Heart left ventricle (tissue), 16 donors: ENCODE measurements at regions not wholly inside any gene's neighbourhood (a gene's known extent, or its start where the extent isn't known, plus 50 kb on each side); places are given as distances from the start of the nearest gene placed in this dataset.

Experiments used
- ATAC-seq, 4 donors: fragments of 200-7000 bp; cut with Tn5 transposase; one replicate each; pipeline ENCODE4 v1.9.1; 2020 to 2022; ENCODE audit warnings: moderate library complexity in 4 of 4, mild to moderate bottlenecking in 3 of 4, moderate number of reproducible peaks in 1 of 4
- DNase-seq, 5 donors: peaks; one replicate each; pipeline ENCODE4 v3.0.0-alpha.2; 2020
- H3K27ac ChIP-seq, 12 donors: fragments of 200-600 bp; sonication (generic) in 4 of 12; one replicate each; pipeline versions ENCODE4 v1.5.0 to v1.8.0; 2016 to 2022; ENCODE audit warnings: mild to moderate bottlenecking in 2 of 12
- H3K27me3 ChIP-seq, 9 donors: fragments of 200-600 bp; sonication (generic) in 2 of 9; one replicate each; pipeline versions ENCODE4 v1.5.1 to v1.8.0; 2016 to 2022; ENCODE audit warnings: mild to moderate bottlenecking in 3 of 9
- H3K36me3 ChIP-seq, 9 donors: fragments of 200-600 bp; sonication (generic) in 2 of 9; one replicate each; pipeline versions ENCODE4 v1.5.0 to v1.8.0; 2018 to 2022; ENCODE audit warnings: mild to moderate bottlenecking in 2 of 9
- H3K4me1 ChIP-seq, 12 donors: fragments of 200-600 bp; sonication (generic) in 4 of 12; one replicate each; pipeline versions ENCODE4 v1.5.0 to v1.8.0; 2016 to 2022; ENCODE audit warnings: mild to moderate bottlenecking in 3 of 12
- H3K4me3 ChIP-seq, 12 donors: fragments of 200-600 bp; sonication (generic) in 4 of 12; one replicate each; pipeline versions ENCODE4 v1.5.0 to v1.8.0; 2017 to 2022; ENCODE audit warnings: mild to moderate bottlenecking in 9 of 12, moderate library complexity in 4 of 12
- H3K9me3 ChIP-seq, 12 donors: fragments of 200-600 bp; sonication (generic) in 4 of 12; one replicate each; pipeline versions ENCODE4 v1.5.0 to v1.8.0; 2016 to 2022; ENCODE audit warnings: mild to moderate bottlenecking in 1 of 12
- CTCF ChIP-seq, 12 donors: fragments of 200-600 bp; sonication (generic) in 4 of 12; IDR thresholded peaks; one replicate each; pipeline versions ENCODE4 v1.5.0 to v1.8.0; 2018 to 2022; ENCODE audit warnings: antibody characterized with exemption in 12 of 12, mild to moderate bottlenecking in 5 of 12
- POLR2A ChIP-seq, 2 donors: fragments of 450-650 bp; IDR thresholded peaks; one replicate each; pipeline ENCODE4 v1.6.1; 2017; ENCODE audit warnings: antibody characterized with exemption in 2 of 2, mild to moderate bottlenecking in 2 of 2, moderate library complexity in 2 of 2
- WGBS, 4 donors: extraction: QIAGEN DNeasy Blood & Tissue Kit in 2 of 4; methylation state at CpG; one replicate each; pipeline versions ENCODE4 v1.1.5 to v1.1.7; 2013 to 2018; 5-methylcytosine and 5-hydroxymethylcytosine counted together
- intact Hi-C, 10 donors: fragments of 100-400 bp; cut with DNase I; formaldehyde crosslinking; loops; one replicate each; pipeline versions ENCODE4 v1.11.1 to v1.14.2; 2022
- donor health status: ischemic (EF 13 %, LVEDD 7.1; RV severe dilation, severe dysfunction).
- donor health status: healthy with polysubstance abuse.
- donor health status: DM: no; HTN: yes; CAD: no.
- donor health status: DM: no; HTN: no; CAD: no.
- donor health status: ischemic (EF 25% LVEDD 6.9; RV normal size, moderate dysfunction).
- donor health status: ischemic (EF 25% LVEDD 5.7; RV mildly dilated, moderate dysfunction).
- donor health status: healthy.
- donor health status: DM: yes; HTN: yes; CAD: no.
- donor health status: ischemic (EF 35%, LVEDD 5.7; RV mildly dilated, moderate dysfunction).
- donor health status: nonischemic (EF 11% LVEDD 7.7; RV severe dilation, severe dysfunction).
- donor health status: DM: yes; HTN: yes; CAD: no.
- donor health status: PGD.
- donor health status: ischemic (EF 29% LVEDD 5.4; RV normal size, mild dysfunction).
- donor health status: nonischemic (EF 23%, LVEDD 6.1; RV moderate dilation, normal function).

- no peak for TF ChIP-seq POLR2A (IDR thresholded peaks at IDR 0.05)
- TF ChIP-seq CTCF (IDR thresholded peaks at IDR 0.05), result no peak
- DNase-seq (no peak), ATAC-seq (no peak)
- WGBS, 4 donors, result 72 to 82% (median 76%) methylated on average over 2 of the region's 2 CpGs
- intact Hi-C loops, result no loop called here
- Histone ChIP-seq H3K4me3 (no peak overlapping the region), H3K27ac (no peak overlapping the region), H3K4me1 (no peaks in the 10 kb centered on the region), H3K27me3 (no peaks in the 10 kb centered on the region), H3K9me3 (peaks cover 0 to 8% (median 0%) of the 10 kb centered on the region in 12 donors), H3K36me3 (no peaks in the 10 kb centered on the region)
Observed at GRCh38 chr1:104574620-104575019, 824.9 kb downstream of the AMY1C start.

- no peaks in the 10 kb centered on the region for H3K4me1 ChIP-seq
- H3K9me3 ChIP-seq, result peaks cover 0 to 9% (median 0%) of the 10 kb centered on the region in 12 donors
- intact Hi-C loops, result no loop called here
- H3K27ac ChIP-seq, result no peak overlapping the region
- no peak for DNase-seq
- no peak for TF ChIP-seq CTCF (IDR thresholded peaks at IDR 0.05)
- no peak for TF ChIP-seq POLR2A (IDR thresholded peaks at IDR 0.05)
- 77 to 88% (median 81%) methylated on average over 3 of the region's 3 CpGs for WGBS, 4 donors
- ATAC-seq, result no peak
- H3K36me3 ChIP-seq, result no peaks in the 10 kb centered on the region
- H3K27me3 ChIP-seq, result no peaks in the 10 kb centered on the region
- H3K4me3 ChIP-seq, result no peak overlapping the region
Observed at GRCh38 chr1:104592926-104593325, 843.2 kb downstream of the AMY1C start.

- DNase-seq, result no peak
- H3K4me3 ChIP-seq, result no peak overlapping the region
- no peak for ATAC-seq
- peaks cover 0 to 9% (median 0%) of the 10 kb centered on the region in 12 donors for H3K9me3 ChIP-seq
- no peaks in the 10 kb centered on the region for H3K4me1 ChIP-seq
- H3K36me3 ChIP-seq, result no peaks in the 10 kb centered on the region
- H3K27me3 ChIP-seq, result no peaks in the 10 kb centered on the region
- H3K27ac ChIP-seq, result no peak overlapping the region
- no peak for TF ChIP-seq CTCF (IDR thresholded peaks at IDR 0.05)
- no peak for TF ChIP-seq POLR2A (IDR thresholded peaks at IDR 0.05)
- WGBS, 4 donors, result 58 to 72% (median 64%) methylated on average over 4 of the region's 4 CpGs
- intact Hi-C loops, result no loop called here
Observed at GRCh38 chr1:104593413-104594187, 843.9 kb downstream of the AMY1C start.

- intact Hi-C loops, result no loop called here
- H3K27ac ChIP-seq, result no peak overlapping the region
- no peak for TF ChIP-seq POLR2A (IDR thresholded peaks at IDR 0.05)
- no peak for TF ChIP-seq CTCF (IDR thresholded peaks at IDR 0.05)
- H3K36me3 ChIP-seq, result no peaks in the 10 kb centered on the region
- H3K4me1 ChIP-seq, result no peaks in the 10 kb centered on the region
- 84 to 90% (median 88%) methylated on average over 5 of the region's 5 CpGs for WGBS, 4 donors
- no peak overlapping the region for H3K4me3 ChIP-seq
- peaks cover 0 to 33% (median 12%) of the 10 kb centered on the region in 12 donors for H3K9me3 ChIP-seq
- ATAC-seq (no peak), DNase-seq (no peak)
- H3K27me3 ChIP-seq, result no peaks in the 10 kb centered on the region
Observed at GRCh38 chr1:104617474-104617873, 867.8 kb downstream of the AMY1C start.
